ENCODE measurements at regions not wholly inside any gene's neighbourhood (a gene's known extent, or its start where the extent isn't known, plus 50 kb on each side); places are given as distances from the start of the nearest gene placed in this dataset.

DNA sequence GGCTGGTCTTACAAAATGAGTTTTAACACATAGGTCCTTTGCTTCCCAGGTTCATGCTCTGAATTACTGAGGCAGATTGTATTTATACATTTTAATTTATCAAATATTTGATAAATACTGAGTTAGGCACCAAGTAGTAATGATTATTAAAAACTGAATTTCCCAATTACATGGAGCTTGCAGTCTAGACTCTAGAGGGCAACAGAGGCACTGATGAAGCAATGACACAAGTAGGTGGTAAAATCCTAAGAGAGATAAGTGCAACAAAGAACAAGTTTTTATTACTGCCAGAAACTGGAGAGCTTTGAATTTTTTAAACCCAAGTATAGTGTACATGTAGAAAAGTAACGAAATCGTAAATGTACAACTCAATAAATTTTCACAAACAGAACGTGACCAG is 406.2 kb upstream of the RARB start:
- TF ChIP-seq, protein P1, sequence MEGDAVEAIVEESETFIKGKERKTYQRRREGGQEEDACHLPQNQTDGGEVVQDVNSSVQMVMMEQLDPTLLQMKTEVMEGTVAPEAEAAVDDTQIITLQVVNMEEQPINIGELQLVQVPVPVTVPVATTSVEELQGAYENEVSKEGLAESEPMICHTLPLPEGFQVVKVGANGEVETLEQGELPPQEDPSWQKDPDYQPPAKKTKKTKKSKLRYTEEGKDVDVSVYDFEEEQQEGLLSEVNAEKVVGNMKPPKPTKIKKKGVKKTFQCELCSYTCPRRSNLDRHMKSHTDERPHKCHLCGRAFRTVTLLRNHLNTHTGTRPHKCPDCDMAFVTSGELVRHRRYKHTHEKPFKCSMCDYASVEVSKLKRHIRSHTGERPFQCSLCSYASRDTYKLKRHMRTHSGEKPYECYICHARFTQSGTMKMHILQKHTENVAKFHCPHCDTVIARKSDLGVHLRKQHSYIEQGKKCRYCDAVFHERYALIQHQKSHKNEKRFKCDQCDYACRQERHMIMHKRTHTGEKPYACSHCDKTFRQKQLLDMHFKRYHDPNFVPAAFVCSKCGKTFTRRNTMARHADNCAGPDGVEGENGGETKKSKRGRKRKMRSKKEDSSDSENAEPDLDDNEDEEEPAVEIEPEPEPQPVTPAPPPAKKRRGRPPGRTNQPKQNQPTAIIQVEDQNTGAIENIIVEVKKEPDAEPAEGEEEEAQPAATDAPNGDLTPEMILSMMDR (IDR thresholded peaks at IDR 0.05), result no peak; the same call in 1 of the 2 replicates
- no peak for TF ChIP-seq POLR2AphosphoS5 (IDR thresholded peaks at IDR 0.05; ENCODE audit: low read depth, low read length)
